ENCODE measurements at regions not wholly inside any gene's neighbourhood (a gene's known extent, or its start where the extent isn't known, plus 50 kb on each side); places are given as distances from the start of the nearest gene placed in this dataset.
"Not testable (repeated sequence)": the region's sequence is repeated elsewhere in the genome, so short reads cannot be mapped to it uniquely, and the experiment has no call there.

GRCh38 chr2:173544641-173545363 is 190.1 kb downstream of the CDCA7 start:
- no peak for DNase-seq (ENCODE audit: insufficient read length, low spot score)
- no peak for FAIRE-seq

DNA sequence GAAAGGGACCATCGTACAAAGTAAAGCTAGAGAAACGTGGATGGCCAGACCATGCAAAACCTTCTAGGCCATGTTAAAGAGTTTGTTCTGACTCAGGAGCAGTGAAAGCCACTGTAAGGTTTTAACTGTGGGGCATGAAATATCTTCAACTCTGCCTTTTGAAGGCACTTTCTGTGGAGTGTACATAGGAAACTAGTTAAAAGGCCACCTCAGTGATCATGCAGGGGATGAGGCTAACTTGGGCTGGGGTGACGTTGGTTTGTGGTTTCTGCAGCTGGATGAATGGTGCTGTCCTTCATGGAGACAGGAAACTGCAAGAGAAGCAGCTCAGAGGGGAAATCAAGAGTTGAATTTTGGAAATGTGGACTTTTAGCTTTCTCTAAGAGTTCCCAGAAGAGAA is 190.7 kb downstream of the CDCA7 start:
- FAIRE-seq (no peak), DNase-seq (ENCODE audit: insufficient read length, low spot score) (no peak)

DNA sequence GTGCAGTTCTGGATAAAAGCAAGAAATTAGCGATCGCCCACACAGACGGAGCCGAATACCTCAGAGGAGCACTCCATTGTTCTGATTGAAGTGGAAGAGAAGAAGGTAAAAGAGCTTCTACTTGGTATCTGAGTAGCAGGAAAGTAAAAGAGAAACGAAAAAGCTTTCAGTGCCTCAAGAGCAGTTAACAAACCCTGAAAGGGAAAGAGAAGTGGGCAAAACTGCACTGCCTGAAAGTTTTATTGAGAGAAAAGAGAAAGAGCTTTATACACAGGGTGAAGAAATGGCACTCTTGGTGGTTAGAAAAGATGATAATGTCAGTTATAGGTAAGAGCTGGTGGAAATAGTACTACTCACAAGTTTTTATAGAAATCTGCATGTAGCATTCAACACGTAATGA is 192.8 kb downstream of the CDCA7 start:
- FAIRE-seq (no peak), DNase-seq (ENCODE audit: insufficient read length, low spot score) (no peak)

GRCh38 chr2:173550143-173550542 is 195.5 kb downstream of the CDCA7 start:
- DNase-seq (ENCODE audit: insufficient read length, low spot score) (no peak), FAIRE-seq (no peak)

- DNase-seq (ENCODE audit: insufficient read length, low spot score) = no peak
- FAIRE-seq = no peak
Measured at GRCh38 chr2:173552531-173552930, 197.9 kb downstream of the CDCA7 start.

DNA sequence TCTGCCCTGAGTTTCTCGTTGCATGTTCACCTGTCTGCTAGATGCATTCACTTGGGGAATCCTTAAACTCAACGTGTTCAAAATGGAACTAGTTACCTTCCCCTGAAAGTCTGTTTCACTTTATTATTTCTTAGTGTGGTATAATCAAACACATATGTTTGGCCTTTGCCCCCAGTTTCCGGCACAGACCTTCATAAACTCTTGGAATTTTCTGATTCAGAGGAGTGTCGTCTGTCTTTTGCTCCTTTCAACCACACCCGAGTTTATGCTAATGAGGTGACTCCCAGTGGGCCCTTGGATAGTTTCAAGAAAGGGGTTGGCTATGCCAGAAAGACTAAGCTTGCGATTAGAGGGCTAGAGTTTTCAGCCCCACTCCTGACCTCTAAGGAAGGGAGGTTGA is 198.9 kb downstream of the CDCA7 start:
- DNase-seq (ENCODE audit: insufficient read length, low spot score) = no peak
- no peak for FAIRE-seq

DNA sequence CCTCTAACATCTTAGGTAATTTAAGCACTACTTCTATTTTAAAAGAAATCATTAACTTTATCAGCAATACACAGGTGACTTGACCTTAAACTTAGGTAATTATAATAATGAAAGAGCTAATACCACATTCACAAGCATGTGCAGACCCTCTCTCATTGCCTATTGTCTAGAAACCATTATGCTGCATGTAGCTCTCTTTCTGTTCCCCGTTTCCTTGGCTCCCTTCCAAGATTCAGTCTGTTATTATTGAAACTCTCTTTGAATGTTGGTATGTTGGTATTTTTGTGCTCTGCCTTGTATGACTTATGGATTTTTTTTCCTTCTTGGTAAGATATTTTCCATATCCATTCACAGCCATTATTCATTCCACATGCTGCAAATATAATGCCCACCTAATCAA is 201.2 kb downstream of the CDCA7 start:
- DNase-seq (ENCODE audit: insufficient read length, low spot score) = no peak
- no peak for FAIRE-seq

DNA sequence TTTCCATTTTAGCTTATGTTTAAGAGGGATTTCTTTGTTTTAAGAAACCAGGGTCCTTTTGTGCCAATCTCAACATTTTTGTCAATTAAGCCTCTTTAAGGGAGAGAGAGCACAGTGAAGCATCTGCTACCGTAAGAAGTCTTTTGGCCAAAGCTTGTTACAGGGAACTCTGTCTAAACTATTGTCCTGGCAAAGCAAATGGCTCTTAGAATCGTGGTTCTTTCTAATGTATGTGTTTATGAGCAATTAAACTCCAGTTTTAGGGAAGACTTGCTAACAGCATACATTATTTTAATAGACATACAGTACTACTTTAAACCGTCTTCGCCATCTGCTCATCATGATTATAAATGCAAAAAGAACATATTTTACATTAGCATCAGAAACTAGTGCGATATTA is 202.1 kb downstream of the CDCA7 start:
- FAIRE-seq (no peak), DNase-seq (ENCODE audit: insufficient read length, low spot score) (no peak)

- DNase-seq (ENCODE audit: insufficient read length, low spot score) (no peak), FAIRE-seq (no peak)
Measured at GRCh38 chr2:173557497-173557896, 202.8 kb downstream of the CDCA7 start.

DNA sequence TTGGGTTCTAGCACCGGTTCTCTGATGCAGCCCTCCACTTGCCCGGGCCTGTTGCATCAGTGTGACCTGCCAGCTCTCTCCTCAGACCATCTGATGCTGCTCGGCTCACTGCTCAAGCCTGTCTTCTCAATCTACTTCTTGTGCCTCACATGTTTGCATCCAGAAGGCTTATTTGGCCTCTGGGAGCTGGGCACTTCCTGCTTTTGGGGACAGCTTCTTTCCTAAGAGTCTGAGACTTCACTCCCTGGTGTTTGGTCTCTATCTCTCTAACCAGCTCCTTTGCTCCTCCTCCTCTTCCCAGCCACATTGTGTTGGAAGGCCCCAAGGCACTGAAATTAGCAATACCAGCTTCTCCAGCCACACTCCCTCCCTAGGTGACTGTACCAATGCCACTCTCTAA is 212.8 kb downstream of the CDCA7 start:
- DNase-seq (ENCODE audit: insufficient read length, low spot score) (no peak), FAIRE-seq (no peak)

DNA sequence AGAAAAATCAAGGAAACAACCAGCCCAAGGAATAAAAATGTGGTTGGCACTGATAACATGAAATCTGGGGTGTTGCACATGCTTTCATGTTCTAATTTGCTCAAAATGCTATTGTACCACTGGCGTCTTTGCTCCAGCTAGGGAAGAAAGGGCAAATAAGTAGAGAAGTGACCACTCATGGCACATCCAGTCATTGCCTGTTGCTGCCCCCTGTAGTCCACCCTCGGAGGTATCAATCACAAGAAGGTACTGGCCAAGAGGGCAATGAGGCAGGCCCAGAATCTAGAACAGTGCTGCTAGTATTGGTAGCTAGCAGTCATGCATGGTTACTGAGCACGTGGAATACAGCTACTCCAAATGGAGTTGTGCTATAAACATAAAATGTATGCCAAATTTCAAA is 213.4 kb downstream of the CDCA7 start:
- DNase-seq (ENCODE audit: insufficient read length, low spot score) (no peak), FAIRE-seq (no peak)

DNA sequence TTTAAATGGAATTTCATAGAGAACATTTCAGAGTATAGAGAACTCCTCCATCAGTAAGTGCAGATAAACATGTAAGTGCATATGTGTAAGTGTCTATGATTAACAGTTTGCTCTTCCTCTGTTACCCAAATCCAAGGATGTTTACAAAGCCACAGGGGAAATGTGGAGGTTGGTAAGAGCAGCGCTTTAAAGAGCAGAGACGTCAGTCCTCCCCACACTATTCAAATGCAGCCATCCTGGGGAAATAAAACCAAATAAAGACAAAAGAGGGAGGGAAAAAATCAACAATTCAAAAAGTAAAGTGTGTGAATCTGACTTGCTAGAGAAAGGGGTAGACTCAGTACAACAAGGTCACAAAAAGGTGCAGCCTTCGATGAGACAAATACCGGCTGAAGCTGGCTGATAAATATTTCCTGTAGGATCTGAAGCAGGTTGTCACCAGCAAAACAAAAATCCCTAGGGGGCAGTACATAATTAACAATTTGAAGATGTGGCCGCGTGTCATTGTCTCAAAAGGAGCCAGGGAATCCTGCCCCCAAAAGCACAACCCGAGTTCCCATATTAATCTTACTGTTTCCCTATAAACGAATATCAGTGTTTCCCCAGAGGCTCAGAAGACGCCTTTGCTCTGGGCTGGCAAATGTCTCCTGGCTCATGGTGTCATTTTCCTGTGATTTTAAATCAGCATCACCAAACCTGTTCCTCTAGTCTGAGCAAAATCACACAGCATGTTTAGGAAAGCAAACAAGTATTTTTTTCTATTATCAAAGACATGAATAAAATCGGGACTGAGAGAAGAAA is 216.5 kb downstream of the CDCA7 start:
- no peak for DNase-seq (ENCODE audit: insufficient read length, low spot score)
- FAIRE-seq = peak; percentile 11

- FAIRE-seq = no peak
- DNase-seq (ENCODE audit: insufficient read length, low spot score) = no peak
Measured at GRCh38 chr2:173571887-173572680, 217.4 kb downstream of the CDCA7 start.

DNA sequence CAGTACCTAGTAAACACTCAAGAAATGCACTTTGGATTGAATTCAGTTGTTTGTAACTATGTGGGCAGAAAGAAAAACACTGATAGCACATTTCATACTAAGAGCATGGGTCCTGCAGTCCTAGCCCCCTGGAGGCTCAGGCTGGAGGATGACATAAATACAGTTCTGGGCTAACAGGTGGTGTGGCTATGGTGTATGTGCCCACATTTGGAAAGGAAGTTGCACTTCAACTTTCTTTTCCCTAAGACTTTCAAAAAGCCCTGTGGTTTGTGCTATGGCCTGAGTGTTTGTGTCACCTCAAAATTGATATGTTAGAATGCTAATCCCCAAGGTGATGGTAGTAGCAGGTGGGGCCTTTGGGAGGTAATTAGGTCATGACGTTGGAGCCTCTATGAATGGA is 218.2 kb downstream of the CDCA7 start:
- DNase-seq (ENCODE audit: insufficient read length, low spot score) (no peak), FAIRE-seq (no peak)

DNA sequence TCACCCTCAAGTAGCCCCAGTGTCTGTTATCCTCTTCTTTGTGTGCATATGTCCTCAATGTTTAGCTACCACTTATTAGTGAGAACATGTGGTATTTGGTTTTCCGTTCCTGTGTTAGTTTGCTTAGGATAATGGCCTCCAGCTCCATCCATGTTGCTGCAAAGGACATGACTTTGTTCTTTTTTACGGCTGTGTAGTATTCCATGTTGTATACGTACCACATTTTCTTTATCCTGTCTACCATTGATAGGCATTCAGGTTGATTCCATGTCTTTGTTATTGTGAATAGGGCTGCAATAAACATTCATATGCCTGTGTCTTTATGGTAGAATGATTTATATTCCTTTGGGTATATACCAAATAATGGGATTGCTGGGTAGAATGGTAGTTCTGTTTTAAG is 219.1 kb downstream of the CDCA7 start:
- not testable (repeated sequence) for DNase-seq (ENCODE audit: insufficient read length, low spot score); FAIRE-seq

DNA sequence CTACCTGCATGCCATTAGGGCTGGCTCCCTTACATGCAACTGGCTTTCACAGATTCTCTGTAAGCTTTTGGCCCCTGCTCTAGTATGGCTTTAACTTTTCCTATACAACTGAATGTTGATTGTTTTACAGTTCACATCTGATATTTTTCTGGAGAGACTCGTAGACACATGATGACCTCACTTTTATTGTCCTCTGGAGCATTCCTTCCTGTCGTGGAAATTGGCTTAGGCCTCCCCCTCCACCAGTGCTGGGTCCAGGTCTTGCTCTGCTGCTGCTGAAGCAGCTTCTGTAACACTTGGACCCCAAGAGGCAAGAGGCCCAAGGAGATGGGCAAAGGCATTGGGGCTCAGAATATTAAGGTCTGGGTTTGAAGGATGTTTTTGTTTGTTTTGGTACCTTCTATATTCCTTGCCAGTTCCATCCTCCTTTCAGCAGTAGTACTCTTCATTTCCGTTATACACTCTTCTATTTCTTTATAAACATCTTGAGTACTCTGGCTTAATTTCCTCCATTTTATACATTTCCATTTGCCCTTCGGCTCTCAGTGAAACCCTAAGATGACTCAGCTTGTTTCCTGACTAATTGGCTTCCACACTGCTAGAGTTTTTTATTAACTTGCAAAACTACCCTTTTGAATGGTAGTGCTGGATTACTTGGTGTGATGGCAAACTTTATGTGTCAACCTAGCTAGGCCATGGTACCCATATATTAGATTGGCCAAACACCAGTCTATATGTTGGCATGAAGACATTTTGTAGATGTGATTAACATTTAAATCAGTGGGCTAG is 219.8 kb downstream of the CDCA7 start:
- FAIRE-seq (no peak), DNase-seq (ENCODE audit: insufficient read length, low spot score) (no peak)

- no peak for DNase-seq (ENCODE audit: insufficient read length, low spot score)
- no peak for FAIRE-seq
Measured at GRCh38 chr2:173578404-173579107, 223.9 kb downstream of the CDCA7 start.

- no peak for FAIRE-seq
Measured at GRCh38 chr2:173580351-173580750, 225.7 kb downstream of the CDCA7 start.

DNA sequence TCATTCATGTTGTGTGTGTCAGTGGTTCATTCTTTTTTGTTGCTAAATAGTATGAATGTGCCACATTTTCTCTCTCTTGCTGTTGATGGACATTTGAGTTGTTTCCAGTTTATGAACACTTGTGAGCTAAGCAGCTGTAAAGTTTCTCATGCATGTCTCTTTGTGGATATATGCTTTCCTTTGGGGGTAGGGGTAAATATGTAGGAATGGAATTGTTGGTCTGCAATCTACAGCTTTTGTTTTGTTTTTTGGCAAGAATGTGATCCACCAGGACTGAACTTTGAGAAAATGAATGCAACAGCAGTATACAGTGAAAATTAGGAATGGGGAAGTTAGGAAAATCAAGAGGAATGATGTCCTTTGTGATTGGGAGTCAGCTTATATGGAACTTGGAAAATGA is 226.3 kb downstream of the CDCA7 start:
- FAIRE-seq = no peak
- no peak for DNase-seq (ENCODE audit: insufficient read length, low spot score)

More at GRCh38 chr2:173580351-173580750, 225.7 kb downstream of the CDCA7 start:
- no peak for DNase-seq (ENCODE audit: insufficient read length, low spot score)

- DNase-seq (ENCODE audit: insufficient read length, low spot score) (no peak), FAIRE-seq (no peak)
Measured at GRCh38 chr2:173583196-173583595, 228.5 kb downstream of the CDCA7 start.
